Fibroblast of the conjunctiva (primary cell): ENCODE measurements at regions not wholly inside any gene's neighbourhood (a gene's known extent, or its start where the extent isn't known, plus 50 kb on each side); places are given as distances from the start of the nearest gene placed in this dataset.
"Not testable (repeated sequence)": the region's sequence is repeated elsewhere in the genome, so short reads cannot be mapped to it uniquely, and the experiment has no call there.

ENCODE experiments used
- DNase-seq: peaks from one replicate; pipeline ENCODE4 v3.0.0-alpha.2; 2010; ENCODE audit warnings: low read depth

DNA sequence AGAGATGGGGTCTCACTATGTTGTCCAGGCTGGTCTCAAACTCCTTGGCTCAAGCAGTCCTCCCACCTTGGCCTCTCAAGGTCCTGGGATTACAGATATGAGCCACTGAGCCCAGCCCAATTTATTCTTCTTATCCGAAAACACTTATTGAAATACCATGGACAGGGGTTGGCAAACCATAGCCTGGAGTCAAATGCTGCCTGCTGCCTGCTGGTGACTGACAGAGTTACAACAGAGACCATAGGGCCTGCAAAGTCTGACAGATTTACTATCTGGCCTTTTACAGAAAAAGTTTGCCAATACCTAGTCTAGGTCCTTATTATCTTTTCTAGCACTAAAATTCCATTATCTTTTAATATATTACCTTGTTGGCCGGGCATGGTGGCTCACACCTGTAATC is 87.1 kb upstream of the ZNF281 start:
- no peak for DNase-seq

DNA sequence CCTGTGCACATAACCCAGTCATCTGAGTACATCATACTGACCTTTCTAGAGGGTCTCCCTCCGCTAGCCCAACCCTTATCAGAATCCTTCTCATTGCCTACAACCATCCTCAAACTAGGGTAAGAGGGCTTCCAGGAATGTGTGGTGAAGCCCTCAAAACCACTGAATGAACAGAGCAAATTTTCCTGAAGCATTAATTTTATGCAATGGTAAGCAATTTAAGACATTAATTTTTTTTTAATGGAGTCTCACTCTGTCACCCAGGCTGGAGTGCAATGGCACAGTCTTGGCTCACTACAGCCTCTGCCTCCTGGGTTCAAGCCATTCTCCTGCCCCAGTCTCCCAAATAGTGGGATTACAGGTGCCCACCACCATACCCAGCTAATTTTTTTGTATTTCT is 86.1 kb upstream of the ZNF281 start:
- DNase-seq: no peak

DNA sequence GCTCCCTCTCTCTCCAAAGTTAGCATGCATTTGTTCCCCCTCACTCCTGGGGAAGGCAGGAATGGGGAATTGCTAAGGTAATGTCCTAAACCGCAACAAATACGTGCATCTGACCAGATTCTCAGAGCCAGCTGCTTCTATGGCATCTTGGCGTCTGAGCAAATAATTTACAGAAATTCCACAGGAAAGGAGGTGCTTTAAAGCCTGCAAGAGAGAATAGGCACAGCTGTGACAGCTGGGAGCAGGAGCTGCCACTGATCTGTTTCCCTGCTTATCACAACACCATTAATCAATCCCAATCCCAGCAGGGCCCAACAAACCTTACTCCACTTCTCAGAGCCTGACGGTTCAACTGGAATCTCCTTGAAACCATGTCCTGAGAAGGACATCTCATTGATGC is 83.5 kb upstream of the ZNF281 start:
- no peak for DNase-seq

DNA sequence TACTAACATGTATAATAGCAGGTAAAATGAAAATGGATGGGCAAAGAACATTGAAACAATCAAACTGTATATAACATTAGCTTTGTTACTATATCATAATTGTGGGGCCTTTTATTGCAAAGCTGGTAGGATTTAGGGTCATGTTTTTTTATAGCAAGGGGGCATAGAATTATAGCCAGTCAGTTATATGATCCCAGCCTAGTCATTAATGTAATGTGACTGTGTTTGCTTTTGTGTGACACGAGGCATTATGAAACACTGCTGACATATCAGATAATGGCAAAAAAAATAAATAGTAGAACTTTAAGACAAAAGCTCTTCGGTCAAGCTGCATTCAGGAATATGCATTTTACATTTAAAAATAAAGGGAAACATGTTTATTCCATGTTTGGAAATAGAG is 81.3 kb upstream of the ZNF281 start:
- no peak for DNase-seq

DNA sequence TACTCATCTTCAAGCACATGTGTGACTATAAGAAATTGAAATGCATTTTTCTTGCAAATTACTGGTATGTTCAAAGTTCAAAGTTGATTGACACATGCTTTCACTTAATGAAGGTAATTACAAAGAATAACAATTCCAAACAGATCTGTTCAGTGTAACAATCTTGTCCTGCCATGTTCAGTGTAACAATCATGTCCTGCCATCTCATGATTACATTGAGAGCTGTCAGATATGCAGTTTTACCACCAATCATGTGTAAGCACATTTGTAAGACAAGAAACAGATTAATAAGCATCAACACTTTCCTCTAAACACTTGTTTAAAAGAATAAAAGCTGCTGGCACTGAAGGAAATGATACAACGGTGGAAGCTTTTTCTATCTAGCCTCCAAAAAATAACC is 80.3 kb upstream of the ZNF281 start:
- DNase-seq: no peak

DNA sequence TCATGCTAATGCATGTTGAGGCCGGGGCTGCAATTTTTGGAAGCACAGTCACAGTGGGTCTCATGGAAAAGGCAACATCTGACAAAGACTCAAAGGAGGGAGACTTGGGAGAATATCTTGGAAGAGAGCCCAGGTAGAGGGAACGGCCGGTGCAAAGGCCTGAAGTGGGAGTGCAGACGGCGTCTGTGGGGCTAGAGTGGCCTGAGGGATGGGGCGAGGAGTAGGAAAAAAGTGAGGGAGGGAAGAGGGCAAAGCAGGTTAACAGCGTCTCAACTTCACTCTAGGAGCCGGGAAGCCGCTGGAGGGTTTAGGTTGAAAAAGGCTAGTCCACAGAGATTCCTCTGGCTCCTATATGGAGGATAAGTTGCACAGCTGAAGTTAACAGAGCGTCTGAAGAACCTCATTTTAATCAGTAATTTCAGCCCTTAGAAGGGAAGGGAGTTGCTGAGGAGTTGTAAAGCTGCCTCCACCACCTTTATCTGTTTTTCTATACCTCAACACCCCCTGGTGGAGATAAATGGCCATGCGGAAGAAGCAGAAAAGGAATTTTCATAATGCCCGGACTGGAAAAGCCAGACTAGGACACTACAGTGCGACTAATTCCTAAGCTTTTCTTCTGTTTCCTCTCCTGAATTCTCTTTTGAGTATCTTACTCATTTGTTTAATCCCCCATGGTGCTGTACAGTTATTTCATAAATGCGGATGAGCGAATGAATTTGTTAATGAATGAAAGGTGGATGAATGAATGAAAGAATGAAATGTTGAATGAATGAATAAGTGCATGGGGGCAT is 78.7 kb upstream of the ZNF281 start:
- peak; percentile 77 for DNase-seq

DNA sequence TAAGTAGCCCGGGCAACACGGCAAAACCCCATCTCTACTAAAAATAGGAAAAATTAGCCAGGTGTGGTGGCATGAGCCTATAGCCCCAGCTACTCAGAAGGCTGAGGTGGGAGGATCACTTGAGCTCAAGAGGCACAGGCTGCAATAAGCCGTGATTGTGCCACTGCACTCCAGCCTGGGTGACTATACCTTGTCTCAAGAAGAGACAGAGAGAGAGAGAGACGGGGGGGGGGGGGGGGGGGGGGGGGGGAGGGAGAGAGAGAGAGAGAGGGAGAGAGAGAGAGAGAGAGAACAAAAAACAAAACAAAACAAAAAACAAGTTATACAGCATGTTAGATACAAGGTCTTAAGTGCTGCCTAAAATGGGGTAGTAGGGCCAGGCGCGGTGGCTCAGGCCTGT is 77.8 kb upstream of the ZNF281 start:
- DNase-seq: no peak

DNA sequence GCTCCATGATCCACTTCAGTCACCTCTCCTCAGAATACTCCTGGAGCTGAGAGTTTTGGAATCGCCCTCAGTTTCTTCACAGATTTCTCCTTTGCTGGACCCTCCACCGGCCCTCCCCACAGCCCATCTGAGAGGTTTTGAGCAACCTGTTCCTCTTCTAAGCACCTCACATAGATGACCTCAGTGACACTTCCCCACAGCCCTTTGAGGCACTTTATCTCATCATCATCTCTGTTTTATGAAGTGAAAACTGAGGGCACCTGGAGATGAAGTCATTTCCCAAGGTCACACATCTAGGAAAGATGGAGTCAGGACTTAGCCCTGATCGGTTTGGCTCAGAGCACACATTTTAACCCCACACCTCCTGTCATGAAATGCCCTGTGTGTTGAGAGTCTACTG is 76.8 kb upstream of the ZNF281 start:
- DNase-seq: no peak

DNA sequence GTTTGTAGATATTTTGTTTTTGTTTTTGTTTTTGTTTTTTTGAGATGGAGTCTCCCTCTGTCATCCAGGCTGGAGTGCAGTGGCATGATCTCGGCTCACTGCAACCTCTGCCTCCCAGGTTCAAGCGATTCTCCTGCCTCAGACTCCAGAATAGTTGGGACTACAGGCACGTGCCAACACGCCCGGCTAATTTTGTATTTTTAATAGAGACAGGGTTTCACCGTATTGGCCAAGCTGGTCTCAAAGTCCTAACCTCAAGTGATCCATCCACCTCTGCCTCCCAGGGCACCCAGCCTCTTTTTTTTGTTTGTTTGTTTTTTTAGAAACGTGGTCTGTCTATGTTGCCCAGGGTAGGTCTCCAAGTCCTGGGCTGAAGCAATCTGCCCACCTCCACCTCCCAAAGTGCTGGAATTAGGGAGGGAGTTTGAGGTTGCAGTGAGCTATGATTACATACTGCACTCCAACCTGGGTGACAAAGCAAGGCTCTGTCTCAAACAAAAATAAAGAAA is 74.7 kb upstream of the ZNF281 start:
- DNase-seq: not testable (repeated sequence)

DNA sequence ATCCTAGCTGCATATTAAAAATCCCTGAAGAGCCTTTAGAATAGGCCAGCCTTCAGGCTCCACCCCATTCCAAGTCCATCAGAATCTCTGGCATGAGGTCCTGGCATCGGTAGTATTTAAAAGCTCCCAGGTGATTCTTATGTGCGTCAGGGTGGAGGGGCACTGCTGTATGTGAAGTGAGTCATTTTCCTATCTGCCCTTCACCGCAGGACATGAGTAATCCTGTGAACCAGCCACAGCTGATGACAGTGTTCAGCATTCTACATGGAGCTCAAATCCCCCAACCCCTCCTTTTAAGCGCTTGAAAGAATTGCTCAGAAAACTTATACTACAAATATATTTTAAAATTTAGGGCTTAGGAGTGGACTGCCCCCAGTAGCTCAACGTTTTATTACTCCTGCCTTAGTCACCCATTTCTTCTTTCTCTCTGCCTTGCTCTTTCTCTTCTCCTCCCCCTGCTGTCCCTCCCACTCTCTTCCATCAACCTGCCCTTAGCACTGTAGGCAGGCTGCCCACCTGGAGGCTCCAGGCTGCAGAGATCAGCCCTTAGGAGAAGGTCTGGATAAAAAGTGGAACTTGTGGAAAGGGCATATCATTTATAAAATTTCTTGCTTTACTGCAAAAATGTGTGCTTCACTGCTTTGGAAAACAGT is 73.8 kb upstream of the ZNF281 start:
- DNase-seq: peak; percentile 82

DNA sequence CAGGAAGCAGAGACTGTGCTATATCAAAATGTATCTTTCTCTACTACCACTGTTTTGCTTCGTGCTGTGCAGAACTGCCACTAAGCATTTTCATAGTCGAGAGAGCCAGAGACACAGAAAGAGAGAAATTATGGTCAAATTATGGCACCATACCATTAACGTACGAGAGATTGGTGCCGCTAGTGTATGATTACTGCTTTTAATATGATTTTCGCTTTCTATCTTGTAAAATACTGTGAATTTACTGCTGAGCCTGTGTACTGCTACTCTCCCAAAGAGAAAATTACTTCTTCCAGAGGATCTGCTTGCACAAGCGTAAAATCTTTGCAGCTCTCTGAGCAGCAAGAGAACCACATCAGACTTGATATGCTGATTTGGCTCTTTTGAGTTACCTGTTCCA is 71.1 kb upstream of the ZNF281 start:
- DNase-seq: no peak

DNA sequence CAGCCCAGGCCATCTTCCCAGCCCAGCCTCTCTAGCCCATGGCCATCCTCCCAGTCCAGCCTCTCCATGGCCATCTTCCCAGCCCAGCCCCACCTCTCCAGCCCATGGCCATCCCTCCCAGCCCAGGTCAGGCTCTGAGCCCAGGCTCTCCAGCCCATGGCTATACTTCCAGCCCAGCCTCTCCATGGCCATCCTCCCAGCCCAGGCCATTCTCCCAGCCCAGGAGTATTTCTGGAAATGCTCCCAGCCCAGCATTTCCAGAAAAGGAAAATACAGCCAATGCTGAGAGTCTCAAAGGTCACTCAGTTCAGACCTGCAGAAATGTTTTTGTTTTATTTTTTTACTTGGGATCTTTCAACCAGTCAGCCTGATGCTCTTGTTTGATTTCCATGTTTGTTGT is 70.0 kb upstream of the ZNF281 start:
- no peak for DNase-seq

DNA sequence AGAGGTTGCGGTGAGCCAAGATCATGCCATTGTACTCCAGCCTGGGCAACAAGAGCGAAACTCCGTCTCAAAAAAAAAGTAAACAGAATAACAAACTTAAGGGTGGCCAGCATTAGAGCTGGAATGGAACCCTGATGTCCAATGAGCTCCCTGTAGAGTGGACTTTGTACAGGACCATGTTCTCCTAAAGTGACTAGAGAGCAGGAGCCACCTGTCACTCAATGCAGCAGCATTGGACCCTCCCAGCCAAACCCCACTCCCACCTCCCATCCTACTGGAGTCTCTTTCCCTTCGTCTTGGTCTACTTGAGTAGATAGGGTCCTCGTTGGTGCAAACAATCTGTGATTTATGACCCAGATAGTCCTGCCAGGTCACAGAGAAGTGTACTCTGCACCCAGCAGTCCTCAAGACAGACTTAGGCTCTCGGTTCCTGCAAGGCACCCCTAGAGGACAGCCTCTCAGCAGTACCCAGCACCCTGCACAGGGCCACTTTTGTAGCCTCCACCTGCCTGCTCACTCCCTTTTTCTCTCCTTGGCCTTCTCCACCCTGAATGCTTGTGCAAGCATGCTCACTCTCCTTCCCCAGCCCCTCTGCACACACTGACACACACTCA is 69.2 kb upstream of the ZNF281 start:
- DNase-seq: no peak

DNA sequence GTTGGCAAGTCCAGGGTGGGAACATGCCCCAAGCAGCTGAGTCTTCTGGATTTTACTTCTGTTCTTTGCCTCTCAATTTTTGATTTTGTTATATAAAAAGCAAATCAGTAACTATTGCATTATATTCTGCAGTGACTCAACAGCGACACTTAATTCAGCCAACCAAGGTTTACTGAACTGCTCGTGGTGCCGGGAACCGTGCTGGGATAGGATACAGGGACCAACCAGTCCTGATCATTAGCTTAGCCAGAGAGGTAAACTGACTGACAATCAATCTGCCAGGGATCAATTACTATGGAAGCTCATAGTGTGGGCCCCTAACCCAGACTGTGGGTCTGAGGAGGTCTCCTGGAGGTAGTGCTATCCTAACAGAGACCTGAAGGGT is 68.4 kb upstream of the ZNF281 start:
- DNase-seq: no peak

DNA sequence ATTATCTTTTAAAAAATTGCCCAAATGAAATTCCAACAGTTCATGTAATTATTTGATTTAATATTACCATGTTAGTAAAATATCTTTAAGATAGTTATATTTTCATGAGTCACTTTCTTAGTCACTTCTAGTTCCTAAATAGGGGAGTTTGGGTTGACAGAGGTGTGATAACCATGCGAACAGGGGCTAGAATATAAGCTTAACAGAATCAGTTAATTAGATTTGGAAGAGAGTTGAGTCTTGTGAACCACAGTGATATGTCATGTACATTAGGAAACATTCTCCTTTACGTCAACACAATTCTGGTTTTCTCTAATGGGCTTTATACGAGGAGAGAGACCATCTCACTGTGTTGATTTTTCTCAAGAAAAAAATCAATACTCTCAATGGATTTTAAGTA is 64.8 kb upstream of the ZNF281 start:
- DNase-seq: no peak

DNA sequence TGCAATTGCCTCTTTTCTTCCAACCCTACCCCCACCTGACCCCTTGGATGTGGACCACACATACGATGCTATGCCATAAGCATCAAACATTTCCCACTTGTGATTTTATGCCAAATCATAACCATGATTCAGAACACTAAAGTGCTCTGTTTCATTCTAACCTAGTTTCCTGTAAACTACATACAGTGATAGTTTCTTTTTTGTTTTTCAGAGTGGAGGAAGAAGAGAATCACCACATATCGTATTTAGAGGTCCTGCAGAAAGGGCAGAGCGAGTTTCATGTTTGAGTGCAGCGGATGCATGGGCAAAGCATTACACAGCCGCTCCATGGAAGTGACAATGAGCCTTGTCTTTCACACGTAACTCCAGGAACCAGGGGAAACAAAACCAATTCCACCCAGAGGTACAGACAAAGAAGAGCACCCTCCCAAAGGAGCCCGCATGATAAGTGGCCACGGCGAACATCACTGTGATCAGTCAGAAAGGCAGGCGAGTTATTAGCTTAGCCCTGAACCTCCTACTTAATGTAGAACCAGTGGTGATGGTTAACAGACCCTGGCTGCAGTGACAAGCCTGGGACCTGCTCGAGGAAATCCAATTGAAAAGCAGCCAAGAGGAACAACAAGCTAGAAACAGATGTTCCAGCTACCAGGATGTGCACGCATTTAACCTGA is 64.0 kb upstream of the ZNF281 start:
- no peak for DNase-seq

DNA sequence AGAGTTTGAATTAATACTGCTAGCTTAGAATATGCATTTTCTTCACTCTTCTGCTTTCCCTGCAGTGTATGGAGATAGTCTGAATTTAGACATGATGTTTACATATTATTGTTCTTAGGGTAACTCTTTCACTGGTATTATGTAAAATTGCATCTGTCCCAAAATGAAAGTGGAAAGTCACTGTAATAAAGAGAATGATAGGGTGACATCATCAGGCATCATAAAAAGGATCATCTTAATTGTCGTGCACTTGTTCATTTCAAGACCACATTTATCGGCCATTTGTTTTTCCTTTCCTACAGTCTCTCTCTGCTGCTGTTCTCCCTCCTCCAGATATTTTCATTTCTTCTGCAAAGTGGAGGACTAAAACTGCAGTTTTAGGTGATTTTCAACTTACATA is 61.9 kb upstream of the ZNF281 start:
- no peak for DNase-seq

DNA sequence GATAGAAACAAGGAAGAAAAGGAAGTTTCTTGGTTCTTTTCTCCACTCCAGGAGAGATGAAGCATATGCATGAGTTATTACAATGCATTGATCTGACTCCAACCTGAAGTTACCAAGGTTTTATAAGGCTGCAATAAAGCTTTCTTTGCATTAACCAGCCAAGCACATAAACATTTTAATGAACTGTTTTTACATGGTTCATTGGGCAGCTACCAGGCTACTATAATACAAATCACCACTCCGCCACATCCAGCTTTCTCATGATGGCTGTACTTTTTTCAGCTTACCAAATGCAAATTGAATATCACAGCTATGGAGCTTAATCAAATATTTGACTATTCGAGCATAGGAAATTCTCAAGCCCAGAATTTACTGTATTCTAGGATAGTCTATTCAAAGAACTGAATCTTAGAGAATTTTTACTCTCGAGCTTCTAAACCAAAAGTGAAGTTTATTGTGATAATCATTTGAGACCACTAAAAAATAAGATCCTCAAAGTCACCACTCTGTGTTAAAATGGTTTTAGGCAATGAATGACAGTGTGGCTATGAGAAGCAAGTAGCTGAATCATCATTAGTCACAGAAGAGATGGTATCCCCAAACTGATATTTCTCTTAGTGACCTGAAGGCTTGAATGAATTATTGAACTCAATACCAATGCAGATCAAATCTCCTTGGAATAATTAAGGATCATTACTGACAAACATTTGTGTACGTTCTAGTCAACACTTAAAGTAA is 58.6 kb upstream of the ZNF281 start:
- DNase-seq: no peak

DNA sequence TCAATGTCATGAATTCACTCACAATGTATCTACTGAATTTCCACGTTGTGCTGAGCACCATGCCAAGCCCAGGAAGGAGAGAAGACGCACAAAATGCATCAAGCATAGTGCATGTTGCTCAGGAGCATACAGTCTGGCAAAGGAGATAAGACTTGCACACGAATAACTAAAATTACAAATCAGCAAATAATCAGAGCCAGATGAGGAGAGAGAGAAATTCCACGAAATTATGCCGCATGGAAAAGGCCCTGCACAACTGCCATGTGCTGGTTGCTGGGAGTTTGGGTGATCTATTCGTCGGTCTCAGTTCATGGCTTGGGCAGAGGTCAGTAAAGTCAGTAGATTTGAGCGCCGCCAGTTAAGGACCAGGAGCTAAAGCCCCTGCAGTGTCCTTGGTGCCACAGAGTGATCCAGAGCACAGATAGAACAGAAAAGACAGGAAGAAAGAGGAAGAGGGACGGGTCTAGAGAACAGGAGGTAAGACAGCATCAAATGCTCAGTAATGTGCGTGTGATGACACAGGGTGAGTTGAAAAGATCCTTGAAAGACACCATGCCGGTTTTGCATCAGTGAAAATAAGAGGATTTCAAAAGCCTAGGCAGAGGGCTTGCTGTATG is 55.1 kb upstream of the ZNF281 start:
- no peak for DNase-seq
